HepG2 (cell line): ENCODE measurements at regions not wholly inside any gene's neighbourhood (a gene's known extent, or its start where the extent isn't known, plus 50 kb on each side); places are given as distances from the start of the nearest gene placed in this dataset.

Source experiments
- BHLHE40 ChIP-seq: IDR thresholded peaks from 2 replicates; pipeline ENCODE4 v1.6.1; 2011; ENCODE audit warnings: low read length, improper control_type of control experiment
- ETV5 ChIP-seq: IDR thresholded peaks from 2 replicates; pipeline ENCODE4 v1.6.1; 2018; ENCODE audit warnings: missing biosample characterization, missing genetic modification reagents, inconsistent platforms, borderline replicate concordance
- HINFP ChIP-seq: sonication (generic); formaldehyde crosslinking; IDR thresholded peaks from 2 replicates; pipeline ENCODE4 v1.4.0; 2020; ENCODE audit warnings: low read depth, mild to moderate bottlenecking, missing genetic modification reagents
- HNF4A ChIP-seq: sonication (generic); formaldehyde crosslinking; IDR thresholded peaks from 2 replicates; pipeline ENCODE4 v1.4.0; 2020; ENCODE audit warnings: missing genetic modification reagents
- JUND ChIP-seq: sonication (generic); formaldehyde crosslinking; IDR thresholded peaks from 2 replicates; pipeline ENCODE4 v1.8.0; 2022; ENCODE audit warnings: mild to moderate bottlenecking, missing genetic modification reagents
- NPAS2 ChIP-seq: sonication (generic); formaldehyde crosslinking; IDR thresholded peaks from 2 replicates; pipeline ENCODE4 v1.8.0; 2022; ENCODE audit warnings: mild to moderate bottlenecking, missing genetic modification reagents, borderline replicate concordance
- PHB2 ChIP-seq: fragments of 450-650 bp; IDR thresholded peaks from 2 replicates; pipeline ENCODE4 v1.6.1; 2018; ENCODE audit not compliant: partially characterized antibody
- REXO4 ChIP-seq: sonication (generic); formaldehyde crosslinking; IDR thresholded peaks from 2 replicates; pipeline ENCODE4 v1.8.0; 2022; ENCODE audit warnings: missing genetic modification reagents, mild to moderate bottlenecking, borderline replicate concordance
- SKI ChIP-seq: fragments of 450-650 bp; IDR thresholded peaks from one replicate; pipeline ENCODE4 v1.6.1; 2018; ENCODE audit warnings: mild to moderate bottlenecking; ENCODE audit not compliant: partially characterized antibody
- YEATS2 ChIP-seq: sonication (generic); formaldehyde crosslinking; IDR thresholded peaks from 2 replicates; pipeline ENCODE4 v1.4.0; 2020; ENCODE audit warnings: missing genetic modification reagents, borderline replicate concordance
- ZBTB20 ChIP-seq: sonication (generic); formaldehyde crosslinking; IDR thresholded peaks from 2 replicates; pipeline ENCODE4 v1.8.1; 2023; ENCODE audit warnings: missing genetic modification reagents, low read depth, mild to moderate bottlenecking, borderline replicate concordance
- ZMAT3 ChIP-seq: sonication (generic); formaldehyde crosslinking; conservative IDR thresholded peaks from 2 replicates; pipeline ENCODE4 v1.7.0; 2021; ENCODE audit warnings: missing genetic modification reagents
- ZMYM2 ChIP-seq: sonication (generic); formaldehyde crosslinking; IDR thresholded peaks from 2 replicates; pipeline ENCODE4 v1.8.0; 2022; ENCODE audit warnings: mild to moderate bottlenecking, missing genetic modification reagents
- ZNF350 ChIP-seq: sonication (generic); formaldehyde crosslinking; IDR thresholded peaks from 2 replicates; pipeline ENCODE4 v1.4.0; 2020; ENCODE audit warnings: mild to moderate bottlenecking, low read depth, missing genetic modification reagents, borderline replicate concordance
- ZNF460 ChIP-seq: sonication (generic); formaldehyde crosslinking; IDR thresholded peaks from 2 replicates; pipeline ENCODE4 v1.5.1; 2020; ENCODE audit warnings: missing genetic modification reagents, mild to moderate bottlenecking, borderline replicate concordance
- ZSCAN12 ChIP-seq: sonication (generic); formaldehyde crosslinking; IDR thresholded peaks from 2 replicates; pipeline ENCODE4 v1.9.0; 2021; ENCODE audit warnings: mild to moderate bottlenecking, missing genetic modification reagents
- TF ChIP-seq, protein P1 (sequence below): sonication (generic); formaldehyde crosslinking; IDR thresholded peaks from 2 replicates; pipeline ENCODE4 v1.4.0; 2020; ENCODE audit warnings: missing genetic modification reagents, borderline replicate concordance
- TF ChIP-seq, protein P2 (sequence below): sonication (generic); formaldehyde crosslinking; IDR thresholded peaks from 2 replicates; pipeline ENCODE4 v1.4.0; 2020; ENCODE audit warnings: mild to moderate bottlenecking, missing genetic modification reagents
- TF ChIP-seq, protein P3 (sequence below): IDR thresholded peaks from 2 replicates; pipeline ENCODE4 v1.6.1; 2016; ENCODE audit warnings: mild to moderate bottlenecking, missing biosample characterization, missing genetic modification reagents

DNA sequence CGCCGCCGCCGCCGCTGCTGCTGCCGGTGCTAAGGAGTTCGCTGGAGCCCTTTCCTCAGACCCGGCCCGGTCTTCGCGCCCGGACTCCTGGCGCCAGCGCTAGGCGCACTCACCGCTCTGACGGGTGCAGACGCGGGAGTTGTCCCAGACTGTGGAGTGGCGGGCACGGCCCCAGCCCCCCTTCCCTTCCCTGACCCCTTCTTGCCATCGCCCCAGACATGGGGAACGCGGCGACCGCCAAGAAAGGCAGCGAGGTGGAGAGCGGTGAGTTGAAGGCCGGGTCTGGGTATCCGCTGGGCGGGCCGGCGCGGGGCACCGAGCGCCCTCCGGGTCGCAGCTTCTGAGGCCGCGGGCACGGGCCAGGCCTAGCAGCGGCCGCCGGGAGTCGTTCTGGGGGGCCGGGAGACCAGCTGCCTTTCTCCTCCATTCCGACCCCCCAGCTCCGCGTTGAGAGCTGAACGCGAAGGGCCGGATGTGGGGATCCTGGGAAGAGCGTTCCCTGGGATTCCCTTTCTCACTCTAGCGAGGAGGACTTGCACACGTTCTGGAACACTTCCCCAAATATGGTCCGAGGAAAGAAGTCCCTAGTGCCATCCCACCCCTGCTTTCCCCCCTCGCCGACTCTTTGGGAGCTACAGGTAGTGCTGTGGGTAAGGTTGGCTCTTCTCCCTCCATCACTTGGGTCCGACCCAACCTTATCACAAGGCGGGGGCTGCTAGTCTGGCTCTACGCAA lies 65.8 kb upstream of the PRKACB start (continued):
- TF ChIP-seq ZMAT3 (CRISPR knock-in tag) (no peak), JUND (CRISPR knock-in tag) (no peak), HNF4A (no peak), ZSCAN12 (CRISPR knock-in tag) (no peak), ZMYM2 (no peak), ETV5 (CRISPR knock-in tag) (no peak), REXO4 (CRISPR knock-in tag) (no peak), SKI (no peak), ZBTB20 (CRISPR knock-in tag) (no peak), BHLHE40 (no peak), ZNF350 (0 out of 2 replicates have a peak, but pooled peaks have one; percentile 7), HINFP (CRISPR knock-in tag) (no peak), NPAS2 (CRISPR knock-in tag) (no peak), YEATS2 (CRISPR knock-in tag) (no peak), ZNF460 (CRISPR knock-in tag) (no peak), PHB2 (no peak)
- TF ChIP-seq, protein P1, sequence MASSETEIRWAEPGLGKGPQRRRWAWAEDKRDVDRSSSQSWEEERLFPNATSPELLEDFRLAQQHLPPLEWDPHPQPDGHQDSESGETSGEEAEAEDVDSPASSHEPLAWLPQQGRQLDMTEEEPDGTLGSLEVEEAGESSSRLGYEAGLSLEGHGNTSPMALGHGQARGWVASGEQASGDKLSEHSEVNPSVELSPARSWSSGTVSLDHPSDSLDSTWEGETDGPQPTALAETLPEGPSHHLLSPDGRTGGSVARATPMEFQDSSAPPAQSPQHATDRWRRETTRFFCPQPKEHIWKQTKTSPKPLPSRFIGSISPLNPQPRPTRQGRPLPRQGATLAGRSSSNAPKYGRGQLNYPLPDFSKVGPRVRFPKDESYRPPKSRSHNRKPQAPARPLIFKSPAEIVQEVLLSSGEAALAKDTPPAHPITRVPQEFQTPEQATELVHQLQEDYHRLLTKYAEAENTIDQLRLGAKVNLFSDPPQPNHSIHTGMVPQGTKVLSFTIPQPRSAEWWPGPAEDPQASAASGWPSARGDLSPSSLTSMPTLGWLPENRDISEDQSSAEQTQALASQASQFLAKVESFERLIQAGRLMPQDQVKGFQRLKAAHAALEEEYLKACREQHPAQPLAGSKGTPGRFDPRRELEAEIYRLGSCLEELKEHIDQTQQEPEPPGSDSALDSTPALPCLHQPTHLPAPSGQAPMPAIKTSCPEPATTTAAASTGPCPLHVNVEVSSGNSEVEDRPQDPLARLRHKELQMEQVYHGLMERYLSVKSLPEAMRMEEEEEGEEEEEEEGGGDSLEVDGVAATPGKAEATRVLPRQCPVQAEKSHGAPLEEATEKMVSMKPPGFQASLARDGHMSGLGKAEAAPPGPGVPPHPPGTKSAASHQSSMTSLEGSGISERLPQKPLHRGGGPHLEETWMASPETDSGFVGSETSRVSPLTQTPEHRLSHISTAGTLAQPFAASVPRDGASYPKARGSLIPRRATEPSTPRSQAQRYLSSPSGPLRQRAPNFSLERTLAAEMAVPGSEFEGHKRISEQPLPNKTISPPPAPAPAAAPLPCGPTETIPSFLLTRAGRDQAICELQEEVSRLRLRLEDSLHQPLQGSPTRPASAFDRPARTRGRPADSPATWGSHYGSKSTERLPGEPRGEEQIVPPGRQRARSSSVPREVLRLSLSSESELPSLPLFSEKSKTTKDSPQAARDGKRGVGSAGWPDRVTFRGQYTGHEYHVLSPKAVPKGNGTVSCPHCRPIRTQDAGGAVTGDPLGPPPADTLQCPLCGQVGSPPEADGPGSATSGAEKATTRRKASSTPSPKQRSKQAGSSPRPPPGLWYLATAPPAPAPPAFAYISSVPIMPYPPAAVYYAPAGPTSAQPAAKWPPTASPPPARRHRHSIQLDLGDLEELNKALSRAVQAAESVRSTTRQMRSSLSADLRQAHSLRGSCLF, result no peak
- TF ChIP-seq, protein P2, sequence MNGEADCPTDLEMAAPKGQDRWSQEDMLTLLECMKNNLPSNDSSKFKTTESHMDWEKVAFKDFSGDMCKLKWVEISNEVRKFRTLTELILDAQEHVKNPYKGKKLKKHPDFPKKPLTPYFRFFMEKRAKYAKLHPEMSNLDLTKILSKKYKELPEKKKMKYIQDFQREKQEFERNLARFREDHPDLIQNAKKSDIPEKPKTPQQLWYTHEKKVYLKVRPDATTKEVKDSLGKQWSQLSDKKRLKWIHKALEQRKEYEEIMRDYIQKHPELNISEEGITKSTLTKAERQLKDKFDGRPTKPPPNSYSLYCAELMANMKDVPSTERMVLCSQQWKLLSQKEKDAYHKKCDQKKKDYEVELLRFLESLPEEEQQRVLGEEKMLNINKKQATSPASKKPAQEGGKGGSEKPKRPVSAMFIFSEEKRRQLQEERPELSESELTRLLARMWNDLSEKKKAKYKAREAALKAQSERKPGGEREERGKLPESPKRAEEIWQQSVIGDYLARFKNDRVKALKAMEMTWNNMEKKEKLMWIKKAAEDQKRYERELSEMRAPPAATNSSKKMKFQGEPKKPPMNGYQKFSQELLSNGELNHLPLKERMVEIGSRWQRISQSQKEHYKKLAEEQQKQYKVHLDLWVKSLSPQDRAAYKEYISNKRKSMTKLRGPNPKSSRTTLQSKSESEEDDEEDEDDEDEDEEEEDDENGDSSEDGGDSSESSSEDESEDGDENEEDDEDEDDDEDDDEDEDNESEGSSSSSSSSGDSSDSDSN, result peak; percentile 68; the same call in 1 of the 2 replicates
- TF ChIP-seq, protein P3, sequence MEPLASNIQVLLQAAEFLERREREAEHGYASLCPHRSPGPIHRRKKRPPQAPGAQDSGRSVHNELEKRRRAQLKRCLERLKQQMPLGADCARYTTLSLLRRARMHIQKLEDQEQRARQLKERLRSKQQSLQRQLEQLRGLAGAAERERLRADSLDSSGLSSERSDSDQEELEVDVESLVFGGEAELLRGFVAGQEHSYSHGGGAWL (CRISPR knock-in tag), result no peak
